IPS-NIHi7 (cell line): ENCODE measurements at regions not wholly inside any gene's neighbourhood (a gene's known extent, or its start where the extent isn't known, plus 50 kb on each side); places are given as distances from the start of the nearest gene placed in this dataset.

ENCODE experiments used
- DNase-seq: peaks from one replicate; pipeline ENCODE4 v3.0.0; 2012; ENCODE audit warnings: mixed read lengths; ENCODE audit errors: extremely low spot score

GRCh38 chr4:157678478-157678877 is 457.9 kb downstream of the GRIA2 start:
- no peak for DNase-seq

GRCh38 chr4:157674699-157675098 is 454.2 kb downstream of the GRIA2 start:
- no peak for DNase-seq

DNA sequence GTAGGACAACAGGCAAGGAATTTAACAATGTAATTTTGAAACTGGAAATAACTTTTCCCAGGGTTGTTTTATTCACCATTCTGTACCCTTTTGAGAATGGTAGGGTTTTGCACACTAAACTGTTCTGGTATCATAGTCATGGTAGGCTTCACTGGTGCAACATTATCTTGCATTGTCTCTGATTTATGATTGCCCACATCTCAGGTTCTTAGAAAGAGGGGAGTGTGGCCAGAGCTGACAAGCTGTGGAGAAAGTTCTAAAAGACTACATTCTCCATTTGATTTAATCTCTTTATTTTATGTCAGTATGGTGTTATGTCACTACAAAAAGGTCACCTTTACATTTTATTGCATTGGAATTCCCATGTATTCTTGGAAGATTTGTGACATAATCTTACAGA is 447.3 kb downstream of the GRIA2 start:
- no peak for DNase-seq

DNA sequence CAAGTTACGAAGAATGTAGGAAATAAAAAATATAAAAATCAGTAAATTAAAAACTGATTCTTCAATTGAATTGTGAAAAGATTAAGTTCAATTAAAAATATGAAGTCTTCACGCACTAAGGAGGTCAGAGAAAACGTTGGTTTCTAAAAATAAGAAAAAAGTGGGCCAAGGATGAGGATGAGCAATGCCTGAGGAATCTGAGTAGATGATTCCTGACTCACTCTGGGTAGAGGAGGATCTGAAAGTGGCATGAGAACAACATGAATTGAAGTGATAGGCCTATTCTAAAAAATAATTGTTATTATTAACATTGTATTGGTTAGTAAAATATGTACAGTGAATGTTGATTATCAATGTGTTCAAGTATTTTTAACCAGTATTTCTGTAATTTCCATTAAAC is 444.2 kb downstream of the GRIA2 start:
- DNase-seq: no peak

GRCh38 chr4:157655096-157655809 is 434.7 kb downstream of the GRIA2 start:
- DNase-seq: no peak

GRCh38 chr4:157643257-157643656 is 422.7 kb downstream of the GRIA2 start:
- DNase-seq: no peak

GRCh38 chr4:157634057-157634456 is 413.5 kb downstream of the GRIA2 start:
- no peak for DNase-seq

- no peak for DNase-seq
These were observed 396.4 kb downstream of the GRIA2 start for GRCh38 chr4:157616741-157617472.

DNA sequence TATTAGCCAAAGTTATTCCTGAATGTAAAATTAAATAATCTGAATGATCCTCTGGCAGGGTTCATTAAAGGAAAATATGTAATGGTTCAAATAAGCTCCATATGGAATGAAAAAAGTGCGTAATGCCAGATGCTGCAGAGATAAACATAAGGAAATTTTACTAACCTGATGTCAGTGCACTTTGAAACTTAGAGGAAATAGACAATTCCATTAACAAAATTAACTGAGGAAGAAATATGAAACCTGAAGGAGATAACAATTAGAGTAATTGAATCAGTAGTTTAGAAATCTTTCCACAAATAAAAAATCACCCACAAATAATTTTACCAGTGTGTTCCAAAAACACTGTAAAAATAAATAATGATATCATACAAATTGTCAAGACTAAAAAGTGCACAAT is 387.5 kb downstream of the GRIA2 start:
- no peak for DNase-seq

GRCh38 chr4:157600583-157600982 is 380.1 kb downstream of the GRIA2 start:
- DNase-seq: no peak

- no peak for DNase-seq
These were observed 370.7 kb downstream of the GRIA2 start for GRCh38 chr4:157591245-157591644.

DNA sequence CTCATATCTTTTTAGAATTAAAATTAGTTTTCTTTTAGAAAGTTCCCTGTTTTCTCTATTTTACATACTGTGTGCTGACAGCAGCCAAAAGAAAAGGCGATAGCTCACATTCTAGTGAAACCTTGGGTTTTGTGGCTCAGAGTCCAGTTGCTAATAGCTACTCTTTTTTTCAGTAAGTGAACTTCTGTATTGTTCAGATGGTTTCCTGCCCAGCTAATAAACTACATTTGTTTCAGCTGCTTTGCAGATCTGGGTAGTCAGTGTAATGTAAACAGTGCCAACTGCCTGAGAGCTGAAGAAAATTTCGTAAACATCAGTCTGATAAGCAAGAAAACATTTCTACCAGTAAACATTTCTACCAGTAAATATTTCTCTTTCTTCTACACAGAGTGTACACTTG is 370.2 kb downstream of the GRIA2 start:
- no peak for DNase-seq

GRCh38 chr4:157587681-157588423 is 367.3 kb downstream of the GRIA2 start:
- no peak for DNase-seq

DNA sequence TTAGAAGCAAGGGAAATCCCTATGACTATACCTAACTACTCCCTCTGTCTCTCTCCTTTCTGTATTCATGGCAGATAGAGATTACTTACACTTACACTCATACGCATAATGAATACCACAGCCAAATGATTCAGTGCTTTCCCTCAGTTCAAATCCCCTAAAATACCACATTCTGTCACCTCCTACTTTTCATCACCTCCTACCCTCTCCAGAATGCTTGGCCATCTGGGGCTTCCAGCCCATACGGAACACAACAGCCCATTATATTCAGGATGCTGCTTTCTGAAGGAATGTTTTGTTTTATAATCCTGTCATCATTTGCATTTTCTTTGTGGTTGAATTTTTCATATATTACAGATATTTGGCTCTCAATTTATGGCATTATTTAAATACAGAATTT is 361.6 kb downstream of the GRIA2 start:
- no peak for DNase-seq

GRCh38 chr4:157576671-157577217 is 356.2 kb downstream of the GRIA2 start:
- DNase-seq: no peak

DNA sequence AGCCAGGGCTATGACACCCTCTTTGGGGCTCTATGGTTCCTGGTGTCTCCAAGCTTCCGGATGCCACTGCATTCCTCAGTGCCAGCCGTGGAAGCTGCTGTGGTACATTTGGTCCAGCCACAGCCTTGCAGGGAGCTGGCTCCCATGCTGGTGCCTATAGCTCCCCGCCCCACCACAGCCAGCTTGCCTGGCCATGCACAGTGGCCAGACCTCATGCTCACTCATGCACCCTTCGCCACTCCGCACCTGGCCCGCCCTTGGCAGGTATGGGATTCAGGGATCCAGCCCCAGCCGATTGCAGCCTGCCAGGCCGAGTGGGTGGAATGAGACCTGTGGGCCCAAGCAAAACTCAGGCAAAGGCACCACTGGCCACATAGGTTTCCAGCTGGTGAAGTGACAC is 354.8 kb downstream of the GRIA2 start:
- DNase-seq: no peak

- no peak for DNase-seq
These were observed 354.1 kb downstream of the GRIA2 start for GRCh38 chr4:157574606-157575005.

- DNase-seq: no peak
These were observed 352.4 kb downstream of the GRIA2 start for GRCh38 chr4:157572951-157573350.

DNA sequence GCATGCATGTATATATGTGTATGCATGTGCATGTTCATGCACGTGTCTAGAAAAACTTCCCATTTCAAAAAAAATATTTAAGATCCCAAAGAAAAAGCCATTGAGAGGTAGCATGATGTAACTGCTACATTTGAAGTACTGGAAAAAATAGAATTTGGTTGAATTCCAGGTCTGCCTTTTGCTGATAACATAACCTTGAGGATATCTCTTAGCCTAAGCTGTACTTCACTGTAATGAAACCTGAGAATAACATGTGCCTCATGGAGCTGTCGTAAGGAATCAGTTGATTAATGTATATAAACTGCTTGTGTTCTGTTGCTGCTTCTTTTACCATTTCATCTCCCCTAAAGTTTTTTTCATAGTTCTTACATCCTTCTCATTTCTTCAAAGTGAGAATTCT is 351.8 kb downstream of the GRIA2 start:
- no peak for DNase-seq

DNA sequence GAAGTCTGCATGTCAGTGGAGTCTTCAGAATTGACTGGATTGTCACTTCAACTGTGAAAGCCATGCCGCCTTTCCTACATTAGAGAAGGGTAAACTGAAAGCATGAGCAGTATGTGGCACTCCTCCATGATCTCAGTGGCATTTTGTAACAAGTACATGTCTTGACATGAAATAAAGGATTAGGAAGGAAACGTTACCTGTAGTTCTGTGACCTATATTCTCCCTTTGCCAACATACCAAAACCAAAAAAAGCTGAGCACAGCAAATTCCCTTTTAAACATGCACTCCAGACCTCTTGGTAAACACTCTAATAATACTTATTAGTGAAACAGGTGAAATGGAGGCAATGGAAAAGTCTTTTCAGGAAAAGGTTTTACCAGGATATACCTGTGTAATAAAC is 344.2 kb downstream of the GRIA2 start:
- DNase-seq: no peak

- no peak for DNase-seq
These were observed 343.7 kb downstream of the GRIA2 start for GRCh38 chr4:157564218-157564617.

DNA sequence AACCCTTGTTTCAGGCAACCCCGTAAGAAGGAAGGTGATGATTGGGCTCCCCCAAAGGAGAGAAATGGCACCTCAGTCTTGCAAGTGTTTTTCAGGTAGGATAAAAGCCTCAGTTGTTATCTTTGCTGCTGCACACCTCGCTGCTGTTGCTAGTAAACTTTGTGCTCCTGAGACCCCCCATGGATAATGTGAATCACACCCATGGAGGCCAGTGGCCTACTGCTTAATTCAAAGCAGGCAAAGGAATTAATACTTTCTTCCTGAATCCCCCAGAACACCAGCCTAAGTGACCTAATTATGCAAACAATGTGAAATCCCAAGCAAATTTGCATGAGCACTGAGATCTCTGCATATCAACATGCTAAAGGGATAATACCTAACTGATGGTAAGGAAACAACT is 337.5 kb downstream of the GRIA2 start:
- no peak for DNase-seq

DNA sequence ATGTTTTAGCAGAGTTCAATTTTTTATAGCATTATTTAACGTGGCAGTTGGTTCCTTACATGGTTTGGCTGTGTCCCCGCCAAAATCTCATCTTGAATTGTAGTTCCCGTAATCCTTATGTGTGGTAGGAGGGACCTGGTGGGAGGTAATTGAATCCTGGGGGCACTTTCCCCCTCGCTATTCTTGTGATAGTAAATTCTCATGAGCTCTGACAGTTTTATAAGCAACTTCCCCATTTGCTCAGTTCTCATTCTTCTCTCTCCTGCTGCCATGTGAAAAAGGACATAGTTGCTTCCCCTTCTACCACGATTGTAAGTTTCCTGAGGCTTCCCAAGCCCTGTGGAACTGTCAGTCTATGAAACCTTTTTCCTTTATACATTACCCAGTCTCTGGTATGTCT is 329.5 kb downstream of the GRIA2 start:
- no peak for DNase-seq
